Fibroblast of skin of back (primary cell): ENCODE measurements at regions not wholly inside any gene's neighbourhood (a gene's known extent, or its start where the extent isn't known, plus 50 kb on each side); places are given as distances from the start of the nearest gene placed in this dataset.
"Not testable (repeated sequence)": the region's sequence is repeated elsewhere in the genome, so short reads cannot be mapped to it uniquely, and the experiment has no call there.

Experiments
- DNase-seq: peaks from one replicate; pipeline ENCODE4 v3.0.0-alpha.2; 2013

DNA sequence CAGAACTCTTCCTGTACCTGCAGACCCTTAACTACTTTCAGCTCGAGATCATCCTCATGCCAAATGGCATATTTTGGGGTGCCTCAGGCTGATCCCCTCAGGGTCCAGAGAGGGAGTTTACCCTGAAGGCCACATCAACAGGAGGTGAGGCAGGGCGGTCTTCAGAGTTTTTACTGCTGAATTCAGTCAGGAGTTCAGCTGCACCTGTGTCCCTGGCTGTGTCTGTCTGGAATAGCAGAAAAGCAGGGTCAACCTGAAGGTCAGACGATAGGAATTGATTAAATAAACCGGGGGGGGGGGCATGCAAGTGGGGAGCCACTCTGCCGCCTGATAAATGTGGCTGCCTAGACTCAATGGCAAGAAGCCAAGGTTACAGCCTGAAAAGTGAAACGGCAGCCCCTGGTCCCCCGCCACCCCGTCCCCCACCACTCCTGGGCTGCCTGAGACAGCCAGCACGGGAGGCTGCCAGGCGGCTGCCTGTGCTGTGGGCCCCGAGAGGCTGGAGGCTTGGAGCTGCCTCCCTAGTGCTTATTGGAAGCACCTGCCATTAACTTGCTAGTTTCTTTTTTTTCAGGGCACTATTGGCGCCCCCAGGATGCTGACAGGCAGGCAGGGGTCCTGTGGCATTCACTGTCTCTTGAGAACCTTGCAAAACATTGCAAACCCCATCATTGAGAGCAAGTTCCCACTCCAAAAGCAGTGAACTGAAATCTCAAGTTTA lies 182.7 kb upstream of the PPP1R26 start:
- no peak for DNase-seq

DNA sequence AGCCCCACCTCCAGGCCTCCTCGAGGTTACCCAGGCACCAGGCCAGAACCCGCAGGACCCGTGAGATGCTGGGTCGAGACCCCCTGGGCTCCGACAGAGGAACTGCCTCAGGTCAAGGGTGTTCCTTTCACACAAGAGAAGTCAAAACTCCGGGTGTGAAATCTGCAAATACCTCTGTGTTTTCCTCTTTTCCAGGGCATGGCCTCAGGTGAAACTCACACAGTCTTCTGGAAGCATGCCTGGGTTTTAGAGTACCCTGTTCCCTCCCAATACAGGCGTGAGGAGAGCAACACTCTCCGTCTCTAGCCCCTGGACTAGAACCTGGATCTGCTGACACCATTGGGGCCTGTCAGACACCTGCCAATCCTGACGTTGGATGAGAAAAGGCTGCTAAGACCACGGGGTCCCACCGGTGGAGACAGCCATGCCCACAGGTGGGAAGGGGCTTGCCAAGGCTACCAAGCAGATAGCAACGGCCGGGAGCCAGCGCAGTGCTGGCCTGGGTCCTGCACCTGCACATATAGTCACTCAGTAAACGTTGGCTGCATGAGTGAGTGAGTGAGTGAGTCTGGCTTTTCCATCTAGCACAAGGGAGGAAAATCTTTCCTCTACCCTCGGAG lies 182.0 kb upstream of the PPP1R26 start:
- no peak for DNase-seq

DNA sequence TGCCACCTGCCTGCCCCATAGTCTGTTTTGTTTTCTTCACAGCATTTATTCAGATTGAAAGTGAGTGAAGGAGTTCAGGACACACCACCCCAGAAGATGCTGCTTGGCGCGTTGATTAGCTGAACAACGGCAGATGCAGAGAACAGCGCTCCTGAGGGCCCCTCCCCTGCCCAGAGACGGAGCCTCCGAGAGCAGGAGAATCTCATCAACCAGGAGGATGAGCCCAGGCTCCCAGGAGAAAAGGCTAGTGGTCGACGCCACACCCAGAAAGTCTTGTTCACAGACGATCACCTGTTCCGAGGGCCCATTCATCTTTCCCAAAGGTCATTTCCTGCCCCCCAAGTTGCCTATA lies 180.4 kb upstream of the PPP1R26 start:
- no peak for DNase-seq

DNA sequence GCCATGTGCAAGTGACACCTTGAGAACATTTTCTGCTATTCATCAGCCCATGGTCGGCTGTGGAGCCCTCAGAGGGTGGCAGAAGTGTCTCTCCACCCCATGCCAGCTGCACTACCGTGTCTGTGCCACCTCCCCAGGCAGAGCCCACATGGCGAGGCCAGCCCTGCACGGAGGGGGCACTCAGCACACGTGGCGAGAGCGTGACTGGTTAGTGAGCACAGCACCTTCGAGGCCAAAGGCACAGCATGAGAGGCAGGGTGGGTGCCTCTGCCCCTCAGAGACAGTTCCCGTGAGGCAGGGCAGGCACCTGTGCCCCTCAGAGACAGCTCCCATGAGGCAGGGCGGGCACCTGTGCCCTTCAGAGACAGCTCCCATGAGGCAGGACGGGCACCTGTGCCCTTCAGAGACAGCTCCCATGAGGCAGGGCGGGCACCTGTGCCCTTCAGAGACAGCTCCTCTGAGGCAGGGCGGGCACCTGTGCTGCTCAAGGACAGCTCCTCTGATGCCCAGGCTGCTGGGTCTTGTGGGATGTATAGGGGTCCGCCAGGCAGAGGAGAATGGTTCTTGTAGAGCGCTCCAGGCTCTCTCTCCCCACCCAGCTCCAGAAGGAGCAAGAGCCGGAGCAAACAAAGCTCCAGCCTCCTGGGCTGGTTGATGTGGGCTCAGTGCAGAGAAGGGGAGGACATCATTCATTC lies 179.8 kb upstream of the PPP1R26 start:
- DNase-seq = no peak

DNA sequence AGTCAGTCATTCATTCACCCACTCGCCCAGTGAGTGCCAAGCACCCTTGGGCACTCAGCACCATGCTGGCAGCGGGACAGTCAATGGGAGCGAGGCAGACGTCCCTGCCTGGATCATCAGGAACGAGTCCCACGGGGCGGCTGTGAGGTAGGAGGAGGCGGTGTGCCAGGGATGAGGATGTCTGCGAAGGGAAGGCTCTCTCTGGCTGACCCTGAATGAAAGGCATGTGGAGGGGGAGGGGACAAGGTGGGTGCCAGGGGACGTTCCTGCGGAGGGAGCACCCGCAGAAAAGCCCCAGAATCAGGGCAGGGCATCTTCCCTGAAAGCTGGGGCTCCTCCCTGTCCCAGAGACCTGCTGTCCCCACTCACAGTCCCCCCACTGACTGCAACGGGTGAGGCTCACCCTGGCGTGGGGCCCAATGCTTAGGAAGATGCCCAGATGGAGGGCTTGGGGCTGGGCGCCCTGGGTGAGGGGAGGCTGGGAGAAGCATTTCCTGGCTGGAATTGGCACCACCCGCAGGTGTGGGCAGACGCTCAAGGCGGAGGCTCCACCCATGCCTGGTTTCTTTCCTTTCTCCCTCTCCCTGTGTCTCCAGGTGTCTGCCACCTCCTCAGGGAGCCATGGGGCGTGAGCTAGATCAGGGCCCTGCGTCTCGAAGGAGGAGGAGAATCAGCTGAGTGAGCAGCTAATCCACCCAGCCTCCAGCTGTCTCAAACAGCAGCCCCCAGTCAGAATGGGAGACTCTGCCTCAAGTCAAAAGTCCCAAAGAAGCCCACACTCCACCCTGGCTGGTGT lies 179.0 kb upstream of the PPP1R26 start:
- no peak for DNase-seq

DNA sequence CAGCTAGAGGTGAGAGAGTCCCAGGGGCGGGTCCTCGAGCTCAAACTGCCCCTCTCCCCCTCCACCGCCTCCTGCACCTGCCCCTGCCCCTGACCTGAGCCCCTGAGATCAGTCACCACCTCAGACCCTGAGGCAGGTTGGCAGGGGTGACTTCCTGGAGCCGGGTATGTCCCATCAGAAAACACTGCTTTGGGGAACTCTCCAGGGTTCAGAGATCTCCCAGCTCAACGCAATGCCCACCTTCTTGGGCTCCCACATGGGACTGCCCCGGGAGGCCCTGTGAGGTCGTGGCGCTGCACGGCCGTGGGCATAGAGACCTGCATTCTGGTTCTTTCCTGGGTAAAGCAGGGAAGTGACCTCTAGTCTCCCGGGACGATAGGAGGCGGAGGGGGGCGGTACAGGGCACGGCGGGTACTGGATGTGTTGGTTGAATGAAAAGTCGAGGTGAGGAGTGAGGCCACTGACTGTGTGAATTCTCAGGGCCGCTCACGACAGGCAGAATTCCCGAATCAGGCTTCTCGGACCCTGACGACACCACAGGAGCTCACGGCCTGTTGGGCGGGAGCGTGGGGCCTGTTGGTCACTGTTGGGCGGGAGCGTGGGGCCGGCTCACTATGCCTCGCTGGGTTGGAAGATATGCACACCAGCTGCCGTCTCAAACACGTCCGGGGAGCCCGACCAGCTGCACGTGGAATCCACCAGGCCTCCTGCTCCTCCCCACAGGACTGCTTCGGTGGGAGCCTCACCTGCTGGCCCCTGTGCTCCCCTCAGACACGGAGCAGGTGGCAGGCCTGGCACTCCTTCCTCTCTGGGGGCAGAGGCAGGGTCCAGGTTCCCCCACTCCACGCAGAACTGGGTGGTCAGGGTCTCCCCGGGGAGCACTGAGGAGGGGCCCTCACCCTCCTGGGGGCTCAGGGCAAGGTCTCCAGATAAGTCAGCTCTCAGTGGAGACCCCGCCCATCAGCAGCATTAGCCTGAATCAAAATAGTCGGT lies 178.0 kb upstream of the PPP1R26 start:
- DNase-seq = no peak

DNA sequence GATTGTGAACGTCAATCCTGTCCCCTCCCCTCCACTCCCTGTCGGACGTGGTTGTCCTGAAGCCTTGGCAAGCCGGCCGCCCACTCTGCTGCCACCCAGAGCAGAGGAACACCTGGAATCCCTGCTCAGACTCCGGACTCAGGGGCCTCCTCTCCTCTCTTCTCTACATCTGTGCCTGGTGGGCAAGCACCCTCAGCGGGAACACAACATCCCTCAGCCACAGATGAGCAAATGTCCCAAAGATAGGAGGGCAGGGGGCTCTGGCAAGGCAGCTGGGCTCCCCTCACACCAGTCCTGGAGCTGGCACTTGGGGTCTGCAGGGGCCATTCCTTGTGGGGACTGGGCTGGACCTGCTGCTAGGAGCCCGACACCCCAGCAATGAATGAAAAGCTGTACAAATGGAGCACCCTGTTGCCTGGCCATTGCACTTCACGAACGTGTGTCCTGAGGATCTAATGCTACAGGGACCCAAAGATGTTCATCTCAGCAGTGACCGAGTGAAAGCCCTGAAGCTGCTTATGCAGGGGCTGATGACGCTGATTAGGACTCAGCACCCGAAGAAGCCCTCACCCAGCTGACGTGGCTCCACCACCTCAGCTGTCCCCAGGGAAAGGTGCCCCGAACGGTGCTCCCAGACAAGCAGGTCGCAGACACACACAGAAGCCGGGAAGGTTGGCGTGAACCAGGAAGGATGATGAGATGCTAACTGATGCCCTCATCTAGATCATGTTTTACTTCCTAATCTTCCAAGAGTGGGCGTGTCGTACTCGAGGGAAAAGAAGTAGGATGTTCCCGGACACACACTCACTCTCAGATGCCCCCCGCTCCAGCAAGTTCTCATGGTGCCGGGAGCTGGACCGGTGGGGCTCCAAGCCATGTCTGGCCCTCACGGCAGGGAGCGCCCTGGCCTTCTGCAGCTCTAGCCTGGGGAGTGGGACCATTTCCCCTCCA lies 177.0 kb upstream of the PPP1R26 start:
- DNase-seq = no peak

- DNase-seq = no peak
These were observed 176.3 kb upstream of the PPP1R26 start for GRCh38 chr9:135303280-135303647.

- no peak for DNase-seq
These were observed 175.6 kb upstream of the PPP1R26 start for GRCh38 chr9:135303865-135304499.

DNA sequence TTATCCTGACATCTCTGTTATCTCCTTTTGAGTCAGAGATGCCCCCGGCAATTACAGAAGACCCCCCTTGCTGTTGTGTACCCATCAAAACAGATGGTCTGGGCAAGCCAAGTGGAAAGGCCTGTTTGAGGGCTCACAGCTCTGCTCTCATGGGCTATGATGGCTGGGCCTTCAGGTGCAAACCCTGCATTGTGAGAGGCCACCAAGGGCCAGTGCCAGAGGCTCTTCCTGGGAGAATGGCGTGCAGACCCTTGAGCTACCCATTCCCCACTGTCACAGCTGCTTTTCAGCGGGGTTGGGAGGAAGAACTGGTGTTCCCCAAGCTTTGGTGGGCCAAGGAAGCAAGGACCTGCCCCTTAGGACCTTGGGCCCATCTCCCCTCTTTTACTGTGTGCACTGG lies 174.7 kb upstream of the PPP1R26 start:
- no peak for DNase-seq

DNA sequence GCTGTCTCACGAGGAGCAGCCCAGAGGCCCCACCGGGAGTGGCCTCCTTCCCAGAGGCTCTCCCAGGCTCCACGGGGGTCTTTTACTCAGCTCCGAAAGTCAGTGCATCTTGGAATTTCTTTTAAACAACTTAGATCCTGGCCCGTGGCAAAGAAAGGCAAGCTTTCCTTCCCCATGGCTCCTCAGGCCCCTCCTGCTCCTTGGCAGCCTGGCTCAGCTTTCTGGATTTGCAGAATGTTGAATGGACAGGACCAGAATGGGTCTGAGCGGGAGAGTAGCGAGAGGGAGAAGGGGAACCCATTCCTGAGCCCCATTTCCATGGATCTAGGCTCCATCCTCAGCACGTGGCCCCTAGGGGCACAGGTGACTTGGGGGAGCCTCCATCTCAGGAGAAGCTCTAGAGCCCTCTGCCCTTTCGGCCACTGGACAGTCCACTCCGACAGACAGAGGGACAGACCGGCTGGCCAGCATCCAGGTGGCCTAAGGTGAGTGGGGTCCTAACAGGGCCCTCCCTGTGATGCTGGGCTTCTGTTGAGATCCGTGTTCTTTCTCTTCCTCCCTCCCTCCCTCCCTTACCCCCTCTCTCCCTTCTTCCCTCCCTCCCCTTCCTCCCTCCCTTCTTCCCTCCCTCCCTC lies 173.9 kb upstream of the PPP1R26 start:
- DNase-seq = no peak

DNA sequence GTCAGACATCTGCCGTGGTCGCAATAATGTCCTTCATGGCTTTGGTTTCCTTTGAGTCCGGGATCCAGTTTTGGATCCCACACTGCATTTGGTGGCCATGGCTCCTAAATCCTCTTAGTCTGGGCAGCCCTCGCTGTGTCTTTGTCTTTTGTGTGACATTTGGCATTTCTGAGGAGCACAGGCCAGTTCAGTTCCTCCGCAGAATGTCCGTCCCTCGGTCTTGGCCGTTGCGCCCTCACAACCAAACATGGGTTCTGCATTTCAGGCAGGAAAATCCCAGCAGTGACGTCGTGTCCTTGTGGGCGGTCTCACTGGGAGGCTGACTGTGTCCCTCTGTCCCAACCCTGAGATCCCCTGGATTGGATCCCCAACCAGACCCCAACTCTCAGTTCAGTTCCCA lies 172.9 kb upstream of the PPP1R26 start:
- DNase-seq = no peak

DNA sequence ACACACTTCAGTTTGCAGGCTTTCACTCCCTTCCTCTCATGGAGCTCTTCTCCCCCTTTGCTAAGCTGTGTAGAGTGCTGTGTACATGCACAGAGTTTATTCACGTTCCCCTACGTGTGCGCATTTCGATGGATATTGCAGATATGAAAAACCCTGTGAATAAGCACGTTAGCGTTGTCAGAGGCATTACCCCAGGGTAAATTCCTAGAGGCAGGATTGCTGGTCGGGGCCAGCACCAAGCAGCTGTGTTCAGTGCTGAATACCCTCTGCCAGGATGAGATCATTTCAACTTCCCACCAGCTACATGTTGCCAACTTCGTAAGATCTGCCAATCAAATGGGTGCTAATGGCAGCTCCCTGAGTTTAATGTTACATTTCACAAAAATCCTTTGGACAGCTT lies 172.3 kb upstream of the PPP1R26 start:
- no peak for DNase-seq

DNA sequence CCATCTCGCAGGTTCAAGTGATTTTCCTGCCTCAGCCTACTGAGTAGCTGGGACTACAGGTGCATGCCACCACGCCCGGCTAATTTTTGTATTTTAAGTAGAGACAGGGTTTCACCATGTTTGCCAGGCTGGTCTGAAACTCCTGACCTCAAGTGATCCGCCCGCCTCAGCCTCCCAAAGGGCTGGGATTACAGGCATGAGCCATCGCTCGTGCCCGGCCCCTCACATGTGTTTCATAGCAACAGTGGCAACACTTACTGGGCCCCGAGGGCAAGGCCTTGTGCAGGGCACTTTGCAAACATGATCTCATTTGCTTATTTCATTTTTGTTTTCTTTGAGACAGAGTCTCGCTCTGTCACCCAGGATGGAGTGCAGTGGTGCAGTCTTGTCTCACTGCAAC lies 171.7 kb upstream of the PPP1R26 start:
- not testable (repeated sequence) for DNase-seq

DNA sequence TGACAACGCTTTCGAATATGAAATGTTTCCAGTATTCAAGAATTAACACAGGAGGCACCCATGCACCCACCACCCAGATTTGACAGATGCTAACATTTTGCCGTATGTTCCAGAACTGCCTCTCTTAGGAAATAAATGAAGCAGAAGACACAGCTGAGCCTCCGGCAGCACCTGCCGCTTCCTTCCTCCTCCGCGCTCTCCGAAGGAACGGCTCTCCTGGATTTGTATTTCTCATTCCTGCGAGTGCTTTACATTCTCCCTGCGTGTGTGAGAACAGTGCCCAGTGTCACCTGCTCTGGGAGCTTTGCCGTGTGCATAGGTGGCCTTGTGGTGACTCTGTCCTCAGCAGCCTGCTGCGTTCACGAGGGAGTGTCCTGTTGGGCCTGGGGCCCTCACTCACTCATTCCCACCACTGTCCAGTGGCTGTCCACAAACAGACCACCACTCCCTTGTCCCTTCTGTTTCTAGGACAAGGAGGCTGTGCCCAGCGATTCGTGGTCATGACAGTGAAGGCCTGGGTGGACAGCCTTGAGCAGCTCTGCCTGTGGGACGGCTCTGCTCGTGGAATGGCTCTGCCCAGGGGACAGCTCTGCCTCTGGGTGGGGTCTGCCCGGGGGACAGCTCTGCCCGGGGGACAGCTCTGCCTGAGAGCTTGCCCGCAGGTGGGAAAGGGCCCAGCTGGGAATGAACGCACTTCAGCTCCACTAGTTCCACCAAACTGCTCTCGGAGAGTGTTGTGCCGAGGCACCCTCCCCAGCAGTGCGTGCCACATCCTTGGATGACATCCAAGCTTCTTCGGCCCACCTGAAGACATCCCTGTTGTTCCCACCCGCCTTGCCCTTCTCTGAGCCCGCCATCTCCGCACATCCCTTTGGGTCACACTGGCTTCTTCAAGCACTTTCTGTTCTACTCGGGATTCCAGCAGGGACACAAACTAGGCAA lies 170.5 kb upstream of the PPP1R26 start:
- no peak for DNase-seq

- DNase-seq = no peak
These were observed 169.8 kb upstream of the PPP1R26 start for GRCh38 chr9:135309763-135310125.

- no peak for DNase-seq
These were observed 169.4 kb upstream of the PPP1R26 start for GRCh38 chr9:135310134-135310533.

DNA sequence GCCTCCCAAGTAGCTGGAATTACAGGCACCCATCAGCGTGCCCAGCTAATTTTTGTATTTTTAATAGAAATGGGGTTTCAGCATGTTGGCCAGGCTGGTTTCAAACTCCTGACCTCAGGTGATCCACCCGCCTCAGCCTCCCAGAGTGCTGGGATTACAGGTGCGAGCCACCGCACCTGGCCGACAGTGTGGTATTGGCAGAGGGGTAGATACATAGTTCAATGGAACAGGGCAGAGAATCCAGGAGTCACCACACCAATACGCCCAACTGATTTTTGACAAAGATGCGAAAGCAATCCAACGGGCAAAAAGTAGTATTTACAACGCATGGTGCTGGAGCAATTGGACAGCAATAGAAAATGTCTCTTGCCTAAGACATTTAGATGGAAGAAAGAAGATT lies 164.0 kb upstream of the PPP1R26 start:
- no peak for DNase-seq

- no peak for DNase-seq
These were observed 159.3 kb upstream of the PPP1R26 start for GRCh38 chr9:135320331-135320730.
